ENCODE measurements at regions not wholly inside any gene's neighbourhood (a gene's known extent, or its start where the extent isn't known, plus 50 kb on each side); places are given as distances from the start of the nearest gene placed in this dataset.

DNA sequence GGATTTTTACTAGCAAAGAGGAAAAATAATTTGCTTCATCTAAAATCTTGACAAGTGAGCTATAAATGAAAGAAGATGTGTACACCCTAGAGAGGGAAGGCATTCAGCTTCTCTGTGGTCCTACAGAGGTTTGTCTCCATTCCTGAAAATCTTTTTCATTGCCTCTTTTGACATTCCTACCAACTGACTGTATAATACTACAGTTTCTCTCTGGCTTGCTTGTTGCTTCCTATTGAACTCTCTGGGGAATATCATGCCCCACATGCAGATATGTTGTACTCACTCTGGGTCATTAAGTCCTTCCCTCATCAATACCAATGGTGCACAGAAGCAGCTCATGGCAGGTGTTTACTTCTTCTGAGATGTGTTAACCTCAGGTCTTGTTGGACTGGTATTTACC, 371.2 kb upstream of the PLXNA2 start:
- TF ChIP-seq ZNF114 (CRISPR knock-in tag; IDR thresholded peaks at IDR 0.05) (no peak), ZNF331 (CRISPR knock-in tag; IDR thresholded peaks at IDR 0.05; ENCODE audit: low read depth) (no peak)
- TF ChIP-seq, protein P1, sequence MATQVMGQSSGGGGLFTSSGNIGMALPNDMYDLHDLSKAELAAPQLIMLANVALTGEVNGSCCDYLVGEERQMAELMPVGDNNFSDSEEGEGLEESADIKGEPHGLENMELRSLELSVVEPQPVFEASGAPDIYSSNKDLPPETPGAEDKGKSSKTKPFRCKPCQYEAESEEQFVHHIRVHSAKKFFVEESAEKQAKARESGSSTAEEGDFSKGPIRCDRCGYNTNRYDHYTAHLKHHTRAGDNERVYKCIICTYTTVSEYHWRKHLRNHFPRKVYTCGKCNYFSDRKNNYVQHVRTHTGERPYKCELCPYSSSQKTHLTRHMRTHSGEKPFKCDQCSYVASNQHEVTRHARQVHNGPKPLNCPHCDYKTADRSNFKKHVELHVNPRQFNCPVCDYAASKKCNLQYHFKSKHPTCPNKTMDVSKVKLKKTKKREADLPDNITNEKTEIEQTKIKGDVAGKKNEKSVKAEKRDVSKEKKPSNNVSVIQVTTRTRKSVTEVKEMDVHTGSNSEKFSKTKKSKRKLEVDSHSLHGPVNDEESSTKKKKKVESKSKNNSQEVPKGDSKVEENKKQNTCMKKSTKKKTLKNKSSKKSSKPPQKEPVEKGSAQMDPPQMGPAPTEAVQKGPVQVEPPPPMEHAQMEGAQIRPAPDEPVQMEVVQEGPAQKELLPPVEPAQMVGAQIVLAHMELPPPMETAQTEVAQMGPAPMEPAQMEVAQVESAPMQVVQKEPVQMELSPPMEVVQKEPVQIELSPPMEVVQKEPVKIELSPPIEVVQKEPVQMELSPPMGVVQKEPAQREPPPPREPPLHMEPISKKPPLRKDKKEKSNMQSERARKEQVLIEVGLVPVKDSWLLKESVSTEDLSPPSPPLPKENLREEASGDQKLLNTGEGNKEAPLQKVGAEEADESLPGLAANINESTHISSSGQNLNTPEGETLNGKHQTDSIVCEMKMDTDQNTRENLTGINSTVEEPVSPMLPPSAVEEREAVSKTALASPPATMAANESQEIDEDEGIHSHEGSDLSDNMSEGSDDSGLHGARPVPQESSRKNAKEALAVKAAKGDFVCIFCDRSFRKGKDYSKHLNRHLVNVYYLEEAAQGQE (IDR thresholded peaks at IDR 0.05; ENCODE audit: unreplicated experiment) = no peak
- no peaks in the 10 kb centered on the region for H3K79me2 ChIP-seq (replicated peaks; ENCODE audit: insufficient read depth)
- Mint-ChIP-seq H3K9me3 (peaks cover 14% of the 10 kb centered on the region; the same call in 2 of the 3 replicates), H3K36me3 (ENCODE audit: low read depth) (peaks cover 3% of the 10 kb centered on the region; the same call in 1 of the 3 replicates), H3K4me1 (peaks cover 4% of the 10 kb centered on the region; the same call in 1 of the 3 replicates), H3K27me3 (ENCODE audit: insufficient read depth, low read depth, poor library complexity) (peaks cover 2% of the 10 kb centered on the region), H3K4me3 (no peak overlapping the region), H3K27ac (no peak overlapping the region)
- no peak overlapping the region for H2AFZ ChIP-seq
- no peak overlapping the region for H3K4me3 ChIP-seq
- no peak for ATAC-seq
- no peaks in the 10 kb centered on the region for H3K4me1 ChIP-seq (ENCODE audit: insufficient read depth)
- H3K27ac ChIP-seq (ENCODE audit: low read depth) = no peak overlapping the region
- DNase-seq (ENCODE audit: low spot score) = no peak
- no peaks in the 10 kb centered on the region for H4K20me1 ChIP-seq (replicated peaks; ENCODE audit: insufficient read depth)
- no peaks in the 10 kb centered on the region for H3K27me3 ChIP-seq (ENCODE audit: insufficient read depth)
- H3K9me2 ChIP-seq (ENCODE audit: insufficient read depth) = no peaks in the 10 kb centered on the region
- no peak overlapping the region for H3K4me2 ChIP-seq
- H3K36me3 ChIP-seq (ENCODE audit: insufficient read depth) = no peaks in the 10 kb centered on the region
- no peaks in the 10 kb centered on the region for H3F3A ChIP-seq (replicated peaks; ENCODE audit: low read depth)

GRCh38 chr1:208616776-208617175, 372.6 kb upstream of the PLXNA2 start:
- Histone ChIP-seq H3K27ac (ENCODE audit: low read depth) (no peak overlapping the region), H3F3A (replicated peaks; ENCODE audit: low read depth) (no peaks in the 10 kb centered on the region), H3K27me3 (ENCODE audit: insufficient read depth) (no peaks in the 10 kb centered on the region), H3K4me2 (no peak overlapping the region), H3K79me2 (replicated peaks; ENCODE audit: insufficient read depth) (no peaks in the 10 kb centered on the region), H2AFZ (no peak overlapping the region), H4K20me1 (replicated peaks; ENCODE audit: insufficient read depth) (no peaks in the 10 kb centered on the region), H3K4me1 (ENCODE audit: insufficient read depth) (no peaks in the 10 kb centered on the region), H3K4me3 (no peak overlapping the region), H3K9me2 (ENCODE audit: insufficient read depth) (no peaks in the 10 kb centered on the region), H3K36me3 (ENCODE audit: insufficient read depth) (no peaks in the 10 kb centered on the region)
- Mint-ChIP-seq H3K9me3 (peaks cover 28% of the 10 kb centered on the region; the same call in 2 of the 3 replicates), H3K4me3 (no peak overlapping the region), H3K4me1 (no peaks in the 10 kb centered on the region), H3K36me3 (ENCODE audit: low read depth) (peaks cover 7% of the 10 kb centered on the region; the same call in 1 of the 3 replicates), H3K27me3 (ENCODE audit: insufficient read depth, low read depth, poor library complexity) (peaks cover 2% of the 10 kb centered on the region), H3K27ac (no peak overlapping the region)
- ATAC-seq = no peak
- no peak for DNase-seq (ENCODE audit: low spot score)
- TF ChIP-seq CREB1 (CRISPR knock-in tag; IDR thresholded peaks at IDR 0.05; ENCODE audit: low read depth) = no peak
- TF ChIP-seq ZNF114 (CRISPR knock-in tag; IDR thresholded peaks at IDR 0.05) = no peak
- TF ChIP-seq, protein P2, sequence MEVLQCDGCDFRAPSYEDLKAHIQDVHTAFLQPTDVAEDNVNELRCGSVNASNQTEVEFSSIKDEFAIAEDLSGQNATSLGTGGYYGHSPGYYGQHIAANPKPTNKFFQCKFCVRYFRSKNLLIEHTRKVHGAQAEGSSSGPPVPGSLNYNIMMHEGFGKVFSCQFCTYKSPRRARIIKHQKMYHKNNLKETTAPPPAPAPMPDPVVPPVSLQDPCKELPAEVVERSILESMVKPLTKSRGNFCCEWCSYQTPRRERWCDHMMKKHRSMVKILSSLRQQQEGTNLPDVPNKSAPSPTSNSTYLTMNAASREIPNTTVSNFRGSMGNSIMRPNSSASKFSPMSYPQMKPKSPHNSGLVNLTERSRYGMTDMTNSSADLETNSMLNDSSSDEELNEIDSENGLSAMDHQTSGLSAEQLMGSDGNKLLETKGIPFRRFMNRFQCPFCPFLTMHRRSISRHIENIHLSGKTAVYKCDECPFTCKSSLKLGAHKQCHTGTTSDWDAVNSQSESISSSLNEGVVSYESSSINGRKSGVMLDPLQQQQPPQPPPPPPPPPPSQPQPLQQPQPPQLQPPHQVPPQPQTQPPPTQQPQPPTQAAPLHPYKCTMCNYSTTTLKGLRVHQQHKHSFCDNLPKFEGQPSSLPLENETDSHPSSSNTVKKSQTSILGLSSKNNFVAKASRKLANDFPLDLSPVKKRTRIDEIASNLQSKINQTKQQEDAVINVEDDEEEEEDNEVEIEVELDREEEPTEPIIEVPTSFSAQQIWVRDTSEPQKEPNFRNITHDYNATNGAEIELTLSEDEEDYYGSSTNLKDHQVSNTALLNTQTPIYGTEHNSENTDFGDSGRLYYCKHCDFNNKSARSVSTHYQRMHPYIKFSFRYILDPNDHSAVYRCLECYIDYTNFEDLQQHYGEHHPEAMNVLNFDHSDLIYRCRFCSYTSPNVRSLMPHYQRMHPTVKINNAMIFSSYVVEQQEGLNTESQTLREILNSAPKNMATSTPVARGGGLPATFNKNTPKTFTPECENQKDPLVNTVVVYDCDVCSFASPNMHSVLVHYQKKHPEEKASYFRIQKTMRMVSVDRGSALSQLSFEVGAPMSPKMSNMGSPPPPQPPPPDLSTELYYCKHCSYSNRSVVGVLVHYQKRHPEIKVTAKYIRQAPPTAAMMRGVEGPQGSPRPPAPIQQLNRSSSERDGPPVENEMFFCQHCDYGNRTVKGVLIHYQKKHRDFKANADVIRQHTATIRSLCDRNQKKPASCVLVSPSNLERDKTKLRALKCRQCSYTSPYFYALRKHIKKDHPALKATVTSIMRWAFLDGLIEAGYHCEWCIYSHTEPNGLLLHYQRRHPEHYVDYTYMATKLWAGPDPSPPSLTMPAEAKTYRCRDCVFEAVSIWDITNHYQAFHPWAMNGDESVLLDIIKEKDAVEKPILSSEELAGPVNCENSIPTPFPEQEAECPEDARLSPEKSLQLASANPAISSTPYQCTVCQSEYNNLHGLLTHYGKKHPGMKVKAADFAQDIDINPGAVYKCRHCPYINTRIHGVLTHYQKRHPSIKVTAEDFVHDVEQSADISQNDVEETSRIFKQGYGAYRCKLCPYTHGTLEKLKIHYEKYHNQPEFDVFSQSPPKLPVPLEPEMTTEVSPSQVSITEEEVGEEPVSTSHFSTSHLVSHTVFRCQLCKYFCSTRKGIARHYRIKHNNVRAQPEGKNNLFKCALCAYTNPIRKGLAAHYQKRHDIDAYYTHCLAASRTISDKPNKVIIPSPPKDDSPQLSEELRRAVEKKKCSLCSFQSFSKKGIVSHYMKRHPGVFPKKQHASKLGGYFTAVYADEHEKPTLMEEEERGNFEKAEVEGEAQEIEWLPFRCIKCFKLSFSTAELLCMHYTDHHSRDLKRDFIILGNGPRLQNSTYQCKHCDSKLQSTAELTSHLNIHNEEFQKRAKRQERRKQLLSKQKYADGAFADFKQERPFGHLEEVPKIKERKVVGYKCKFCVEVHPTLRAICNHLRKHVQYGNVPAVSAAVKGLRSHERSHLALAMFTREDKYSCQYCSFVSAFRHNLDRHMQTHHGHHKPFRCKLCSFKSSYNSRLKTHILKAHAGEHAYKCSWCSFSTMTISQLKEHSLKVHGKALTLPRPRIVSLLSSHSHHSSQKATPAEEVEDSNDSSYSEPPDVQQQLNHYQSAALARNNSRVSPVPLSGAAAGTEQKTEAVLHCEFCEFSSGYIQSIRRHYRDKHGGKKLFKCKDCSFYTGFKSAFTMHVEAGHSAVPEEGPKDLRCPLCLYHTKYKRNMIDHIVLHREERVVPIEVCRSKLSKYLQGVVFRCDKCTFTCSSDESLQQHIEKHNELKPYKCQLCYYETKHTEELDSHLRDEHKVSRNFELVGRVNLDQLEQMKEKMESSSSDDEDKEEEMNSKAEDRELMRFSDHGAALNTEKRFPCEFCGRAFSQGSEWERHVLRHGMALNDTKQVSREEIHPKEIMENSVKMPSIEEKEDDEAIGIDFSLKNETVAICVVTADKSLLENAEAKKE (CRISPR knock-in tag; IDR thresholded peaks at IDR 0.05) = no peak
- TF ChIP-seq CTCF (conservative IDR thresholded peaks at IDR 0.05; ENCODE audit: low read depth in 2 of 2) = no peak
- no peak for TF ChIP-seq POLR2AphosphoS5 (IDR thresholded peaks at IDR 0.05; ENCODE audit: low read depth)
- TF ChIP-seq NANOG (IDR thresholded peaks at IDR 0.05; ENCODE audit: borderline replicate concordance) = no peak

Data from GM23338 (cell line).